K562 (cell line): ENCODE measurements at regions not wholly inside any gene's neighbourhood (a gene's known extent, or its start where the extent isn't known, plus 50 kb on each side); places are given as distances from the start of the nearest gene placed in this dataset.

Experiments
- ATAC-seq: fragments of 200-7000 bp; cut with Tn5 transposase; 3 replicates; pipeline ENCODE4 v1.9.1; 2020; ENCODE audit warnings: moderate library complexity
- BruUV-seq: library from RNA; stranded (reverse); fragments of 400-500 nt; replicated peaks from 2 replicates; lab custom pipeline; 2021; lab: Mats Ljungman, UMichigan
- CTCF ChIA-PET: fragments of 300-600 bp; formaldehyde crosslinking; extraction: SDS; loops from one replicate; lab custom pipeline; 2021; ENCODE audit warnings: low intra/inter-chr PET ratio; lab: Yijun Ruan, JAX
- POLR2A ChIA-PET: fragments of 300-600, 350-650 bp; sonication (Branson Sonifier 250); formaldehyde crosslinking; extraction: SDS; loops from one replicate; lab custom pipeline; 2021; ENCODE audit warnings: antibody characterized with exemption, inconsistent platforms; lab: Yijun Ruan, JAX
- DNase-seq, 4 experiments: peaks; one replicate each; pipeline versions ENCODE4 v3.0.0 to v3.0.0-alpha.2; 2011 to 2018; ENCODE audit warnings: low spot score in 3 of 4, mixed read lengths in 3 of 4; ENCODE audit errors: extremely low read depth in 1 of 4
- FAIRE-seq: peaks from 2 replicates; lab custom pipeline; 2011; peaks lifted over from hg19 to GRCh38; lab: Jason Lieb, UNC
- H2AFZ ChIP-seq: 2 replicates; pipeline ENCODE4 v1.6.0; 2011; ENCODE audit warnings: low read depth, low read length, control low read depth, inconsistent platforms
- H3K27ac ChIP-seq: fragments of 200-600 bp; 3 replicates; pipeline ENCODE4 v1.8.0; 2011; ENCODE audit warnings: low read depth, mild to moderate bottlenecking, control low read depth, inconsistent platforms, low read length, moderate library complexity, mixed read lengths; ENCODE audit errors: extremely low read depth
- H3K27me3 ChIP-seq, 2 experiments: fragments of 300-600 bp in 1 of 2; 2 replicates in 1 of 2; 3 replicates in 1 of 2; pipeline versions ENCODE4 v1.6.0 to v1.8.0; 2011; ENCODE audit warnings: inconsistent platforms in 2 of 2, low read length in 2 of 2, mild to moderate bottlenecking in 1 of 2, mixed read lengths in 1 of 2, moderate library complexity in 1 of 2; ENCODE audit not compliant: control insufficient read depth in 2 of 2, insufficient read depth in 2 of 2
- H3K36me3 ChIP-seq: fragments of 300-600 bp; 3 replicates; pipeline ENCODE4 v1.8.0; 2011; ENCODE audit warnings: mild to moderate bottlenecking, low read length, inconsistent platforms; ENCODE audit not compliant: control insufficient read depth, insufficient read depth
- H3K4me1 ChIP-seq, 2 experiments: fragments of 200-600 bp in 1 of 2; replicated peaks in 1 of 2; 2 replicates in 1 of 2; 3 replicates in 1 of 2; pipeline versions ENCODE4 v1.5.1 to v1.8.0; 2011; ENCODE audit warnings: inconsistent platforms in 2 of 2, low read length in 2 of 2, mild to moderate bottlenecking in 1 of 2, mixed read lengths in 1 of 2, moderate library complexity in 1 of 2; ENCODE audit not compliant: control insufficient read depth in 2 of 2, insufficient read depth in 2 of 2
- H3K4me2 ChIP-seq: 2 replicates; pipeline ENCODE4 v1.6.1; 2011; ENCODE audit warnings: low read length, control low read depth, inconsistent platforms, mixed read lengths; ENCODE audit not compliant: insufficient read depth
- H3K4me3 ChIP-seq: fragments of 200-600 bp; sonication (generic), shearing (Covaris generic); 2 replicates; pipeline ENCODE4 v1.5.1; 2016; ENCODE audit warnings: control low read depth, inconsistent platforms
- H3K79me2 ChIP-seq: fragments of 200-600 bp; 3 replicates; pipeline ENCODE4 v1.8.0; 2011; ENCODE audit warnings: low read length, inconsistent platforms; ENCODE audit not compliant: control insufficient read depth, insufficient read depth
- H3K9ac ChIP-seq, 2 experiments: 2 replicates each; pipeline versions ENCODE4 v1.6.0 to v1.6.1; 2011; ENCODE audit warnings: low read depth in 2 of 2, low read length in 2 of 2, control low read depth in 1 of 2, inconsistent platforms in 1 of 2, mild to moderate bottlenecking in 1 of 2, mixed read lengths in 1 of 2; ENCODE audit not compliant: insufficient read depth in 1 of 2
- H3K9me1 ChIP-seq: one replicate; pipeline ENCODE4 v1.6.0; 2011; ENCODE audit warnings: inconsistent platforms, mild to moderate bottlenecking, low read length, moderate library complexity; ENCODE audit not compliant: control insufficient read depth, insufficient read depth
- H3K9me3 ChIP-seq: replicated peaks from 2 replicates; pipeline ENCODE4 v1.5.1; 2011; ENCODE audit warnings: low read depth, low read length, inconsistent platforms; ENCODE audit not compliant: control insufficient read depth, insufficient read depth
- H4K20me1 ChIP-seq: replicated peaks from 2 replicates; pipeline ENCODE4 v1.6.1; 2011; ENCODE audit warnings: low read length, inconsistent platforms, mixed read lengths; ENCODE audit not compliant: control insufficient read depth, insufficient read depth
- BRD9 ChIP-seq: fragments of 450-650 bp; IDR thresholded peaks from 2 replicates; pipeline ENCODE4 v1.6.1; 2018; ENCODE audit warnings: low read depth; ENCODE audit not compliant: partially characterized antibody
- CAMTA2 ChIP-seq: fragments of 250-450 bp; sonication (Bioruptor Pico); conservative IDR thresholded peaks from 2 replicates; pipeline ENCODE4 v1.5.1; 2022
- CHAMP1 ChIP-seq: fragments of 450-650 bp; IDR thresholded peaks from 2 replicates; pipeline ENCODE4 v1.6.1; 2016; ENCODE audit warnings: mild to moderate bottlenecking
- EP300 ChIP-seq: IDR thresholded peaks from 2 replicates; pipeline ENCODE4 v1.6.1; 2012; ENCODE audit warnings: low read length, improper control_type of control experiment
- GATAD2A ChIP-seq: fragments of 450-650 bp; IDR thresholded peaks from 2 replicates; pipeline ENCODE4 v1.6.1; 2017
- KDM5B ChIP-seq: fragments of 200-600 bp; sonication (generic); IDR thresholded peaks from 2 replicates; pipeline ENCODE4 v1.6.1; 2012; ENCODE audit warnings: low read depth, mild to moderate bottlenecking, moderate library complexity, low read length, control low read depth, inconsistent platforms; ENCODE audit not compliant: insufficient replicate concordance
- MBD1 ChIP-seq: fragments of 250-450 bp; sonication (Bioruptor Pico); IDR thresholded peaks from 2 replicates; pipeline ENCODE4 v1.8.0; 2022; ENCODE audit warnings: inconsistent platforms
- PCBP2 ChIP-seq: fragments of 200-400 bp; formaldehyde crosslinking; IDR thresholded peaks from 2 replicates; pipeline ENCODE4 v1.6.1; 2018; ENCODE audit warnings: low read length, low read depth, mild to moderate bottlenecking, moderate library complexity; ENCODE audit not compliant: poor library complexity, severe bottlenecking
- RFX5 ChIP-seq: IDR thresholded peaks from 2 replicates; pipeline ENCODE4 v1.6.1; 2011; ENCODE audit warnings: low read depth, mild to moderate bottlenecking, improper control_type of control experiment, low read length
- SREBF1 ChIP-seq: fragments of 150-350 bp; IDR thresholded peaks from 2 replicates; pipeline ENCODE4 v1.6.1; 2014; ENCODE audit warnings: antibody characterized with exemption, low read depth, low read length, borderline replicate concordance
- USF1 ChIP-seq: sonication (generic); formaldehyde crosslinking; IDR thresholded peaks from 2 replicates; pipeline ENCODE4 v1.9.0; 2022; ENCODE audit warnings: mild to moderate bottlenecking, missing genetic modification reagents
- WGBS: fragments of 100-300 bp; shearing (Covaris generic); methylation state at CpG from one replicate; pipeline ENCODE4 v1.1.6; 2016; ENCODE audit warnings: low coverage, mixed read lengths; ENCODE audit not compliant: insufficient coverage; ENCODE audit errors: missing lambda C conversion rate; 5-methylcytosine and 5-hydroxymethylcytosine counted together
- in situ Hi-C: fragments of 300-500 bp; cut with MboI; formaldehyde crosslinking; loops from 4 replicates; pipeline ENCODE4 v1.15.0; 2018; ENCODE audit warnings: inconsistent platforms, mixed read lengths
- intact Hi-C: fragments of 100-400 bp; cut with micrococcal nuclease; formaldehyde crosslinking; loops from 2 replicates; pipeline ENCODE4 v1.14.2; 2022
- TF ChIP-seq, protein P1 (sequence below): fragments of 450-650 bp; IDR thresholded peaks from 2 replicates; pipeline ENCODE4 v1.7.0; 2016; ENCODE audit warnings: borderline replicate concordance

DNA sequence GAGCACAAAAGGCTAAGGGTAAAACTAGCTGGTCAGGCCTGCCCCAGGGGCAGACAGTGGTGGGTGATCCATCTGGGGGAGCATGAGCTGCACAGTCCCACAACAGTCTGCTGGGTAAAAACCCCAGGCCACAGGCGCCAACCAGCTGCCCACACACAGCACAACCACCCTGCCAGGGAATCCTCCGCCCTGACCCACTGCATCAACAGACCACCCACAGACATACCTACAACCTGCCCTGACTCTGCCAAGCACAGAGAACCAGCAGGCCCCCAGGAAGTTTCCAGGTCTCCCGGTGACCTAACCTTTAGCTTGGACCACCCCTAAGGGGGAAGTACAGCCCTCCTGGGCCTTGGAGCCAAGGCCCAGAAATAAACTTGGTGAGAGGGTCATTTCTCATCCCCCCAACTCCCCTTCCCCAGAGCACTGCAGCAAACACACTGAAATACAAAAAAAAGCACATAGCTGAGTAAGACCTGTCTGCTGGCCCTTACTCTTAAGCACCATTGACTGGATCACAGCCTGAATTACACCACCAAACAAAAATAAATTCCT, 118.3 kb upstream of the CAB39 start (continued):
- TF ChIP-seq SREBF1 (no peak), CAMTA2 (CRISPR knock-in tag) (no peak), CHAMP1 (no peak), BRD9 (no peak), KDM5B (no peak)
- TF ChIP-seq, protein P1, sequence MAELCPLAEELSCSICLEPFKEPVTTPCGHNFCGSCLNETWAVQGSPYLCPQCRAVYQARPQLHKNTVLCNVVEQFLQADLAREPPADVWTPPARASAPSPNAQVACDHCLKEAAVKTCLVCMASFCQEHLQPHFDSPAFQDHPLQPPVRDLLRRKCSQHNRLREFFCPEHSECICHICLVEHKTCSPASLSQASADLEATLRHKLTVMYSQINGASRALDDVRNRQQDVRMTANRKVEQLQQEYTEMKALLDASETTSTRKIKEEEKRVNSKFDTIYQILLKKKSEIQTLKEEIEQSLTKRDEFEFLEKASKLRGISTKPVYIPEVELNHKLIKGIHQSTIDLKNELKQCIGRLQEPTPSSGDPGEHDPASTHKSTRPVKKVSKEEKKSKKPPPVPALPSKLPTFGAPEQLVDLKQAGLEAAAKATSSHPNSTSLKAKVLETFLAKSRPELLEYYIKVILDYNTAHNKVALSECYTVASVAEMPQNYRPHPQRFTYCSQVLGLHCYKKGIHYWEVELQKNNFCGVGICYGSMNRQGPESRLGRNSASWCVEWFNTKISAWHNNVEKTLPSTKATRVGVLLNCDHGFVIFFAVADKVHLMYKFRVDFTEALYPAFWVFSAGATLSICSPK: no peak

- Histone ChIP-seq H3K4me2 (no peak overlapping the region), H3K79me2 (no peaks in the 10 kb centered on the region), H3K4me3 (no peak overlapping the region), H2AFZ (no peak overlapping the region), H3K36me3 (no peaks in the 10 kb centered on the region), H3K9ac (no peak overlapping the region), H4K20me1 (no peaks in the 10 kb centered on the region), H3K9me1 (no peaks in the 10 kb centered on the region), H3K27me3 (no peaks in the 10 kb centered on the region), H3K4me1 (no peaks in the 10 kb centered on the region), H3K9me3 (no peaks in the 10 kb centered on the region), H3K27ac (no peak overlapping the region)
- ATAC-seq (no peak), DNase-seq (no peak), FAIRE-seq (no peak)
- POLR2A ChIA-PET: no interaction called here
- 69% methylated on average over 2 of the region's 2 CpGs for WGBS
- in situ Hi-C loops: no loop called here
- no TSS peak for BruUV-seq
- TF ChIP-seq EP300 (no peak), GATAD2A (no peak), MBD1 (CRISPR knock-in tag) (no peak), USF1 (no peak), RFX5 (no peak), PCBP2 (no peak)
- CTCF ChIA-PET: interaction anchor here (0.7 kb wide), 1 partner anchor 237 kb away, joined by 3 read pairs; no protein-coding TSS in a partner anchor
- intact Hi-C loops: loop anchor here (5.0 kb wide), 1 partner anchor 588 kb away; no protein-coding TSS in a partner anchor
Measured at GRCh38 chr2:230599853-230600252, 112.8 kb upstream of the CAB39 start.
